ENCODE measurements at regions not wholly inside any gene's neighbourhood (a gene's known extent, or its start where the extent isn't known, plus 50 kb on each side); places are given as distances from the start of the nearest gene placed in this dataset.

- WGBS, 3 donors: 8 to 15% (median 14%) methylated on average over 8 of the region's 8 CpGs
Measured at GRCh38 chr7:25389489-25390106, 161.3 kb upstream of the NPVF start.

GRCh38 chr7:25391295-25391861 lies 163.1 kb upstream of the NPVF start:
- no peaks in the 10 kb centered on the region for H3K36me3 ChIP-seq
- no peak overlapping the region for H3K4me3 ChIP-seq
- intact Hi-C loops (cut with DNase I): loop anchor here (2.0 to 5.0 kb wide), 3 partner anchors 176 to 461 kb away; no protein-coding TSS in a partner anchor
- TF ChIP-seq CTCF (IDR thresholded peaks at IDR 0.05) (peak in 2 of 3 donors; percentile 51 to 59), EP300 (IDR thresholded peaks at IDR 0.05) (no peak)
- no peak for DNase-seq
- peaks cover 8% of the 10 kb centered on the region for H3K4me1 ChIP-seq (ENCODE audit: insufficient read depth)
- 11 to 18% (median 16%) methylated on average over 5 of the region's 5 CpGs for WGBS, 3 donors
- H3K9me3 ChIP-seq: no peaks in the 10 kb centered on the region
- H3K27me3 ChIP-seq: no peaks in the 10 kb centered on the region
- H3K27ac ChIP-seq: no peak overlapping the region

More at GRCh38 chr7:25389489-25390106, 161.3 kb upstream of the NPVF start:
- H3K9me3 ChIP-seq: no peaks in the 10 kb centered on the region
- DNase-seq: no peak
- no peaks in the 10 kb centered on the region for H3K27me3 ChIP-seq
- H3K36me3 ChIP-seq: no peaks in the 10 kb centered on the region
- TF ChIP-seq POLR2A (IDR thresholded peaks at IDR 0.05): no peak
- peak; percentile 43 to 61 (median 44) for TF ChIP-seq CTCF (IDR thresholded peaks at IDR 0.05)
- intact Hi-C loops (cut with DNase I): loop anchor here (2.0 to 10.0 kb wide), 6 partner anchors 65 to 463 kb away; no protein-coding TSS in a partner anchor
- H3K4me3 ChIP-seq: no peak overlapping the region
- peaks cover 8% of the 10 kb centered on the region for H3K4me1 ChIP-seq (ENCODE audit: insufficient read depth)
- no peak overlapping the region for H3K27ac ChIP-seq

- H3K36me3 ChIP-seq: no peaks in the 10 kb centered on the region
- no peaks in the 10 kb centered on the region for H3K9me3 ChIP-seq
- H3K27me3 ChIP-seq: no peaks in the 10 kb centered on the region
- peak overlapping the region in 1 of 2 donors; percentile 37 for H3K27ac ChIP-seq
- H3K4me3 ChIP-seq: no peak overlapping the region
- peaks cover 8% of the 10 kb centered on the region for H3K4me1 ChIP-seq (ENCODE audit: insufficient read depth)
- intact Hi-C loops (cut with DNase I): loop anchor here (2.0 to 5.0 kb wide), 4 partner anchors 175 to 461 kb away; no protein-coding TSS in a partner anchor
- DNase-seq: no peak
- no peak for TF ChIP-seq EP300 (IDR thresholded peaks at IDR 0.05)
- TF ChIP-seq POLR2A (IDR thresholded peaks at IDR 0.05): no peak
- TF ChIP-seq CTCF (IDR thresholded peaks at IDR 0.05): no peak
- WGBS, 3 donors: 17 to 25% (median 23%) methylated on average over 7 of the region's 7 CpGs
Measured at GRCh38 chr7:25391961-25392587, 163.8 kb upstream of the NPVF start.

- 33 to 50% (median 49%) methylated on average over 10 of the region's 10 CpGs for WGBS, 3 donors
- no peak overlapping the region for H3K4me3 ChIP-seq
- peak in 2 of 5 donors; percentile 25 to 28 for DNase-seq
- H3K27ac ChIP-seq: peak overlapping the region in 1 of 2 donors; percentile 37
- peaks cover 8% of the 10 kb centered on the region for H3K4me1 ChIP-seq (ENCODE audit: insufficient read depth)
- intact Hi-C loops (cut with DNase I): loop anchor here in 3 of 4 donors (2.0 to 5.0 kb wide), 3 partner anchors 174 to 460 kb away; no protein-coding TSS in a partner anchor
- TF ChIP-seq POLR2A (IDR thresholded peaks at IDR 0.05) (no peak), EP300 (IDR thresholded peaks at IDR 0.05) (no peak), CTCF (IDR thresholded peaks at IDR 0.05) (no peak)
- no peaks in the 10 kb centered on the region for H3K36me3 ChIP-seq
- H3K27me3 ChIP-seq: no peaks in the 10 kb centered on the region
- H3K9me3 ChIP-seq: no peaks in the 10 kb centered on the region
Measured at GRCh38 chr7:25392588-25393338, 164.5 kb upstream of the NPVF start.
